NCI-H1694 (cell line): ENCODE measurements at regions not wholly inside any gene's neighbourhood (a gene's known extent, or its start where the extent isn't known, plus 50 kb on each side); places are given as distances from the start of the nearest gene placed in this dataset.
"Not testable (repeated sequence)": the region's sequence is repeated elsewhere in the genome, so short reads cannot be mapped to it uniquely, and the experiment has no call there.

Source experiments
- DNase-seq: peaks from one replicate; lab custom pipeline; 2025; lab: John Stamatoyannopoulos, UW

DNA sequence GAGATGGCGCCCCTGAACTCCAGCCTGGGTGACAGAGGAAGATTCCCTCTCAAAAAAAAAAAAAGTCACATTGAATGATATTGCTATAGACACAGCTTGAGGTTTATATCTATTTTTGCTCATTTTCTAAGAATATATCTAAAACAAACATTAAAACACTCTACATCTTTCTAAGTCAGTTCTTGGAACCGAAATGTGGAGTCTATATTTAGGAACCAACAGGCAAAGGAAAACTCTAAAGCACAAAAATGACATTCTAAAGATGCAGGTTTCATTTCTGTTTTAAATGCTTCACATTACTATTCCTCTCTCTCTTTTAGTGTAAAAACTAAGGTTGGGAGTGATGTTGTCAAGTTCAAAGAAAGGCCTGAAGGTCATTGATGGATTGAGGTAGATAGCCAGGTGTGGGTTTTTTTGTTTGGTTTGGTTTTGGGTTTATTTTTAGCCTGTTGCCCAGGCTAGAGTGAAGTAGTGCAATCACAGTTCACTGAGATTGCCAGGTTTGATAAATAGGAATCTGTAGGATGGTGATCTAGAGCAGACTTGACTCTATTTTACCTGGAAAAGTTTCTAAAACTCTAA lies 194.0 kb upstream of the RBBP8 start:
- no peak for DNase-seq

DNA sequence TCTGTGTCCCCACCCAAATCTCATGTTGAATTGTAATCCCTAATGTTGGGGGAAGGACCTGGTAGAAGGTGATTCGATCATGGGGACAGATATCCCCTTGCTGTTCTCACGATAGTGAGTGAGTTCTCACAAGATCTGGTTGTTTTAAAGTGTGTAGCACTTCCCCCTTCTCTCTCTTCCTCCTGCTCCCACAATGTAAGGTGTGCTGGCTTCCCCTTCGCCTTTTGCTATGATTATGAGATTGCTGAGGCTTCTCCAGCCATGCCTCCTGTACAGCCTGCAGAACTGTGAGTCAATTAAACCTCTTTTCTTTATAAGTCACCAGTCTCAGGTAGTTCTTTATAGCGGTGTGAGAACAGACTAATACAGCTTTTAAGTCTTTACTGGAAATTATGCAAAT lies 193.3 kb upstream of the RBBP8 start:
- DNase-seq, result no peak

DNA sequence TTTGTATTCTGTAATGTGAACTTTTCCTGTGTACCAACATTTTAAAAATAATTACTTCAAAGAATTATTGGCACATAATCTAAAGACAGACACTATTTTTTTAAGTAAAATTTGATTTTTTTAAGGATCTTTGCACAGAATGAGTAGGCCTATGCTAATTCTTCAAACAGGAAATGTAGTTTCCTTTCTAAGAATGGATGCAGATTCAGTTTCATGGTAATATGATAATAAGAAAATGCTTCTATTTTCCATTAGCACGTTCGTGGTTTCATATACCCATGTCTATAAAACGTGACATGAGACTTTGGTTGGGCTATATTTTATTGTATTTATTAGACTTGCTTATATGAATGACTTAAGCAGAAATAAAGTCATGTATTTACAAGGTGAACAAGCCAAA lies 191.8 kb upstream of the RBBP8 start:
- DNase-seq, result no peak

DNA sequence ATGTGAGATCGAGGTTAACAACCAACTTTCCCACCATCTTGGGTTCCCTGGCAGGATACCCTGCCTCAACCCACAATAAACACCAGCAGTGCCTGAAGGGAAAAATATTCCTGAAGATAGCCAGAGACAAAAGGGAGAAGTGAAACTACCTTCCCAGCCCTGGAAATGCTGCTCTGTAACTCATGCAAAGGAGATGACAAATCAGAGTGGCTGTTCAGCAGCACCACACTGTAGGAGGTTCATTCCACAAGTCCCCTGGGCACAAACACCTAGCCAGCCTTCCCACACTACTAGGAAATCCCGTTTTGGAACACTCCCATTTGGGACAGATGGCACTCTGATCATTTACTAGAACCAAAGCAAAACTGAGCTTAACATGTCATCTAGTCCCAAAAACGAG lies 190.7 kb upstream of the RBBP8 start:
- DNase-seq, result peak; percentile 31

DNA sequence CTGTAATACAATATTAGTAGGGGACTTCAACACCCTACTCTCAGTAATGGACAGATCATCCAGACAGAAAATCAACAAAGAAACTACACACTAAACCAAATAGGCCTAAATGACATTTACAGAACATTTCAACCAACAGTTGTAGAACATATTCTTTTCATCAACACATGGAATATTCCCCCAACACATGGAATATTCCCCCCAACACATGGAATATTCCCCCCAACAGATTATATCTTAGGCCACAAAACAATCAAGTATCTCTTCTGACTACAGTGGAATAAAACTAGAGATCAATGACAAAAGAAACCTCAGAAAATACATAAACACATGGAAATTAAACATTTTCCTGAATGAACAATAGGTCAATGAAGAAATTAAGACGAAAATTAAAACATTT lies 187.2 kb upstream of the RBBP8 start:
- no peak for DNase-seq

DNA sequence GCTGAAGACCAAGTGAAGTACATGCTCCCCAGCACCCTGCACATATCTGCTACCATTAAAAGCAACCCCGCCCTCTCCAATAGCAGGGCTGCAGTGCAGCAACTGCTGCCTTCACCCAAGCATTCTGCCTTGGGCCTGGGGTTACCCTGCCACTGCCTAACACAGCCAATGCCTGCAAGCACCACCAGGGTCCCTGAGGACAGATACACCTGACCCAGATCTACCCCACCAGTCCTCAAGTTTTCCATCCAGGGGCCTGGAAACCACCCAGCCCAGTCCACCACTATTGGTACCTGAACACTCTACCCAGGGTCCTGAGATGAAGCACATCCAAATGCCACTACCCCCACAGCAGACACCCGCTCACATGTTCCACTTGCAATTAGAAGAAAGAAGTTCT lies 181.1 kb upstream of the RBBP8 start:
- DNase-seq, result no peak

DNA sequence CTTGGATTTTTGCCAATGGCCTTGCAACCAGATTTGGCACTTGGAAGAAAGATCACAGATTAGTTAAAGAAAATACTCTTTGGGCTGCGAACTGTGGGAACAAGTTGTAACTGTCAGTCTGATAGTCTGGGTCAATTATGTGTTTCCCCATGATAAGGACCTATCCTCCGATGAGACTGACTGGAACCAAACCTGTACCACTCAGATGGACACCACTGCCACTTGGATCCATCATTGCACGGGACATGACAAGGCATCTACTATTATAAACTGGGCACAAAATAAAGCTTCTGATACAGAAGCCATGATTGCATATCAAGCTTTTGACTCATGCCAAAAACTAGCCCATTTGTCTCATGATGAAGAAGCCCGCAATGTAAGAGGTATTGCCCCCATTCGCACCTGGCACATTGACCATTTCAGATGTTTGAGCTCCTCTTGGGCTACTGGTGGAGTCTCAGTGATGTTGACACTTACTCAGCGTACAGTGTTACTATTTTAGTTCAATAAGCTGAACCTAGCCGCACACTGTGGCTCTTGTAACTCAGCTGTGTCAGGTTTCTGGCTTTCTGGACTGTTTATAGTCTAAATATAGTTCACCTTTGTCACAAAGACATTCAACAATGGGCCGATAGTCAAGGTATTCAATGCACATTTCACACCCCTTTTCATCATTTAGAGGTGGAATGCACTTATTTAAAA lies 179.8 kb upstream of the RBBP8 start:
- no peak for DNase-seq

DNA sequence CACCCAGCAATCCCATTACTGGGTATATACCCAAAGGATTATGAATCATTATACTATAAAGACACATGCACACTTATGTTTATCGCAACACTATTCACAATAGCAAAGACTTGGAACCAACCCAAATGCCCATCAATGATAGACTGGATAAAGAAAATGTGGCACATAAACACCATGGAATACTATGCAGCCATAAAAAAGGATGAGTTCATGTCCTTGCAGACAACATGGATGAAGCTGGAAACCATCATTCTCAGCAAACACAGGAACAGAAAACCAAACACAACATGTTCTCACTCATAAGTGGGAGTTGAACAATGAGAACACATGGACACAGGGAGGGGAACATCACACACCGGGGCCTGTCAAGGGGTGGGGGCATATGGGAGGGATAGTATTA lies 169.1 kb upstream of the RBBP8 start:
- not testable (repeated sequence) for DNase-seq

DNA sequence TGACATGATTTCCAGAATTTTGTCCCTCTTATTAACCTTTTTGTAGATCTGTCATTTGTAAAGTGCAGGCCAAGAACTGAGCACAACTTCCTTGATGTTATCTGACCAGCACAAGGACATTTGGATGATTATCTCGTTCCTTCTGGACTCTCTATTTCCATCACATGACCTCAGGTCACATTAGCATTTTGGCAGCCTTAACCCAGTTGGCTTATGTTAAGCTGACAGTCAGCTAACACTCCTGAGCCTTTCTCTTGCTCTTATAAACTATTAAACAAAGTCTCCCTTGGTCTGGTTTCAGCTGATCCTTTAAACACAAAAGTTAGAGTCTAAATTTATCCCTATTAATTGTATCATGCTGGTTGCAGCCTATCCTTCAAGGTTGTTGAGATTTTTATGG lies 167.2 kb upstream of the RBBP8 start:
- no peak for DNase-seq

DNA sequence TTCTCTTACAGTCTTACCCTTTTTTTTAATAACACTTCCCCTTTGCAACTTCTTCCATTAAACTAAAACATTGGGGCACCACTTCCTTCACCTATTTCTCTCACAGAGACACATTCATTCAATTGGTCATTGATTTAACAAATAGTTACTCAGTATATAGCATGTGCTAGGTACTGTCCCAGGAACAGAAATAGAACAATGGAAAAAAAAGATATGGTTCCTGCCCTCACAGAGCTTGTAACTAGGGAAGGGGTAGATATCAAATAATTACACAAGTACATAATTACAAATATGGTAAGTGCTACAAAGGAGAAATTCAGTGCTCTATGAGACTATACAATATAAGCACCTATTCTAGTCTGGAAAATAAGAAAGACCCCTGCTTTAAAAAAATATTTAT lies 165.5 kb upstream of the RBBP8 start:
- DNase-seq, result no peak

DNA sequence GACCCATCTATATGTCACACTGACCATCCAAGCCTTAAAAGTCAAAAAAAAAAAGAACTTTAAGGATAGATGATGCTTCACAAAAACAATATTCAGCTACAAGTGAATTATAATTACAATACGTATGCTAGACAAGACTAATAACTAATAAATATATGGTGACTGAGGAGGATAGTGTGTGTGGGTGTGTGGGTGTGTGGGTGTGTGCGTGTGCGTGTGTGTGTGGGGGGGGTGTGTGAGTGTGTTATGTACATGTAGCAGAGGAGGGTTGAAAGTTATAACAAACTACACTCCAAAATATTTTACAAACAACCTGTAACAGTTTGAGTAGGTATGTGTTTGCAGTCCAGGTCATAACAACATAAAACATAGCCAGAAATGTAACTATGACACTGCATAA lies 159.2 kb upstream of the RBBP8 start:
- DNase-seq, result no peak

DNA sequence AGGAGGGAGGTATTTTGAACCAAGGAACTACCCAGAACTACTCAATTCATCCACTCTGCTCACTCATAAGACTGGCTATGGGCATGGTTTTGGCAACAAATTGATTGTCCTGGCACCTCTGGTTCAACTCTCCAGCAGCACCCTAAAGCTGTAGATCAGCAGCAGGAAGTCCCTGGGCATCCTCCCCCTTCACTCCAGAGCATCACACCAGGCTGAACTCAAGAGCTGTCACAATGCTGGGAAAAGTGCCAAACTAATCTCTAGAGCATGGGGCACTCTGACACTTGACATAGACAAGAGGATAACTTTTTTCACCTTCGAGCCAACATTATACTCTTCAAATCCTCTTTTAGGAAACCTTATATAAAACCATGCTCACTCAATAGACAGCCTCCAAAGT lies 154.1 kb upstream of the RBBP8 start:
- DNase-seq, result peak; percentile 2

DNA sequence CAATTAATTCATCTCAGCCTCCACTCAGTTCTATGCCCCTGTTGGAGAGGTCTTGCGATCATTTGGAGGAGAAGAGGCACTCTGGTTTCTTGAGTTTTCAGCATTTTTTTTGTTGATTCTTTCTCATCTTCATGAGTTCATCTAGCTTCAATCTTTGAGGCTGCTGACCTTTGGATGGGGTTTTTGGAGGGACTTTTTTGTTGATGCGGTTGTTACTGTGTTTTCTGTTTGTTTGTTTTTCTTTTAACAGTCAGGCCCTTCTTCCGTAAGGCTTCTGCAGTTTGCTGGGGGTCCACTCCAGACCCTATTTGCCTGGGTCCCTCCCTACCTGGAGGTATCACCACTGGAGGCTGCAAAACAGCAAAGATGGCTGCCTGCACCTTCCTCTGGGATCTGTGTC lies 149.9 kb upstream of the RBBP8 start:
- no peak for DNase-seq

DNA sequence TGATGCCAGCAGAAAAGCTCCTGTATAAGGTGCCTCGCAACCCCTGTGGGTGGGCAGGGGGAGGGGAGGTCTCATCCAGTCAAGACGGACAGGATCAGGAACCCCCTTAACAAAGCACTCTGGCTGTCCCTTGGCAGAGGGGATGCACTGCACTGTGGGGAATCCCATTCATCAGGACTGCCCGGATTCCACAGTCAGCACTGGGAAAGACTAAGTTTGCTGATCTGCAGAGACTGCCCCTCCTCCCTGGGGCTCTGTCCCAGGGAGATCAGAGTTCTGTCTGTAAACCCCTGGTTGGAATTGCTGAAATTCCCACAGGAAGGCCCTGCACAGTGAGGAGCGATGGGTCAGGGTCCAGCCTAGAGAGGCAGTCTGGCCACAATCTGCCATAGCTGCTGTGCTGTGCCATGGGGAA lies 149.5 kb upstream of the RBBP8 start:
- DNase-seq, result no peak

DNA sequence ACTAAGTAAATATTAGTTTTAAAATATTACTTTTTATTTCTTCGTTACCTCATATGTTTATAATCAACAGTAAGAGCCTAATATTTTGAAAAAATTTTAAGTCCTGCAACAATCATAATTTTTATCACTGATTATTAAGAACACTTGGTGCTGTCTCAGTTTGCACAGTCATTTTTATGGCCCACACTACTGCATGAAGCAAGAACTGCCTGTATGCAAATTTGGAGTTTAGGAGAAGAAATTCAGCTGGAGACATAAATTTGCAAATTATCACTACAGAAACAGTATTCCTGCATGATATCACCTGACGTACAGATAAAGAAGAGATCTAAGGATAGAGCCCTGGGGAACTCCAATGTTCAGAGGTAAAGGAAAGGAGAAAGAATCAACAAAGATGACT lies 144.1 kb upstream of the RBBP8 start:
- no peak for DNase-seq

DNA sequence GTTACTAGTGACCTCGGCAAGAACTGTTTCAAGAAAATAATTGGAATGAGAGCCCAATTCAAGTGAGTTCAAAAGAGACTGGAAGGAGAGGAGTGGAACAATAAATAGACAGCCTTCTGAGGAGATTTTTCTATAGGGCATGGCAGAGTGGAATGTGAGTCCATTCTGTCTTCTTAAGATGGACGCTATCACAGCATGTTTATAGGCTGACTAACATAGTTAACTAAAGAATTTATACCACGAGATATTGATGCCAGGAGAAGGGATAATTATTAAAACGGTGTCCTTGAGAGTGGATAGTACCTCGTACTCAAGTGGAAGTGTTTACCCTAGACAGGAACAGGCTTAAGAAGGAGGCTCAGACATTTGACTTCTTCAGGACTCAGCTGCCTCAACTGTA lies 143.5 kb upstream of the RBBP8 start:
- no peak for DNase-seq

DNA sequence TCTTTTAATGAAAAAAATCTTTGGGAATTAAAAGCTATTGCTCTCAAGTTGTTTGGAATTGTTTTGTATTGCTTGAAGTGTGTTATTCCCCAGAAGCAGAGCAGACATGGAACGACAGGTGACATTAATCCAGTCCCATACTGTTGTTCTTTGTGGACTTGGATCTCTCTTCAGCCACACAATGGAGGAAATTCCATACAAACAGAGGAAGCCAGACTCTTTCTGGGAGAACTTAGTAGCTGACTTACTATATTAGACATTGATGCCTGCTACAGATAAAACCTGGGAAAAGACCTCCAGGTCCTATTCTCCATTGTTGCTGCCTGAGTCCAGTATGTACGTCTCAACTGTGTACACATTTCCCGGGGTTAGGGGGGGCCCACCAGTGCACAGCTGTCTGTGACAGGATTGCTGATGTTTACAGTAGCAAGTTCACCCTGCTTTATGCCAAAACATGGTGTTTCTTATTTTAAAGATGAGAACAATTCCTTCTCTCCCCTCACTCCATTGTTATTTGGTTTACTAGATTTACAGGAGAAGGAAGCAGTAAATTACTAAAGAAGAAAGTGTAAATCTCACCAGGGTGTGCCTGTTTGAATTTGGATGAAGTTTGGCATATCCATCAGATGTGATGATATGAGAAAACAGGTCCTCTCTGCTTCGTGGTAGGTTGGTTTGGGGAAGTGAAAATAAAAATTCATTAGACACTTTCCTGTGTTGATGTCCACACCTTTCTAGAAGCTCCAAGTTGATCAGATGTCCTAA lies 142.4 kb upstream of the RBBP8 start:
- no peak for DNase-seq

DNA sequence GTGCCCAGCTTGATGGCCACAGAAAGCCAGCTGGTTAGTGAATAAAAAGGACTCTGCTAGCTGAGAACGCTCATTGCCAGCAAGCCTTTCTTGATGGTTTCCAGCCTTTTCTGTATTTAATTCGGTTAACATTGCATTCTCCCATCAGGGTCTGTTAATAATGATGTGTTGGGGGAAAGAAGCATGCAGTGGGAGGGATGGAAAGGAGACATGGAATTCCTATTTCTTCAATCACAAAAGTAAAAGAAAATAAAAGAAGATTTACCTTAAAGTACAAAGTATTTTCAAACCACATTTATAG lies 141.9 kb upstream of the RBBP8 start:
- DNase-seq, result no peak

DNA sequence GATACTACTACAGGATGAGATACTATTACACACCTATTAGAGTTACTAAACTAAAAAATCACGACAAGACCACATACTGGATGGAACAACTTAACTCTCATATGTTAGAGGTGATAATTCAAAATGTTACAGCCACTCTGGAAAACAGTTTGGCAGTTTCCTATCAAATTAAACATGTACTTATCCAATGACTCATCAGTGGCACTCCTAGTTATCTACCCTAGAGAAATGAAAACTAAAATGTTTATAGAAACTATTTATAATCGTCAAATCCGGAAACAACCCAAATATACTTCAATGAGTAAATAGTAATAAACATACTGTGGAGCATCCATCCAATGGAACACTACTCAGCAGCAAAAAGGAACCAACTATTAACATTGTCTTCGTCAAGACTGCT lies 137.0 kb upstream of the RBBP8 start:
- no peak for DNase-seq

DNA sequence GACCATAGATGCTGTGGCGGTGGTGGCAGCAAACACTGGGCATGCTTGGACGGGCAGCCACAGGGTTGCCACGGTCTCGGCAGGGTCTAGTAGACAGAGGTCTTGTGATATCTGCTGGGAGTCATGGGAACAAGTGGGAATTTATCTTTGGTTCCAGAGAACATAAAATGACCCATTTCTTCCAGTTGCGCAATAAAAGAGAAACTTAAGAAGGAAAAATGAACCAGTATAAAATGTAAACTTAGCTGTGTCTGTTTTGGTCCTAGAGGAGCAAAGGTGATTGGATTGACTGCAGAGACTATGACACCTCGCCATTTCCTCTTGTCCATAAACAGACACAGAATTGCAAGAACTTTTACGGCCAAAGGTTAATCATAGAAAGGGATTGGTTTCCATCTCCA lies 132.6 kb upstream of the RBBP8 start:
- no peak for DNase-seq

DNA sequence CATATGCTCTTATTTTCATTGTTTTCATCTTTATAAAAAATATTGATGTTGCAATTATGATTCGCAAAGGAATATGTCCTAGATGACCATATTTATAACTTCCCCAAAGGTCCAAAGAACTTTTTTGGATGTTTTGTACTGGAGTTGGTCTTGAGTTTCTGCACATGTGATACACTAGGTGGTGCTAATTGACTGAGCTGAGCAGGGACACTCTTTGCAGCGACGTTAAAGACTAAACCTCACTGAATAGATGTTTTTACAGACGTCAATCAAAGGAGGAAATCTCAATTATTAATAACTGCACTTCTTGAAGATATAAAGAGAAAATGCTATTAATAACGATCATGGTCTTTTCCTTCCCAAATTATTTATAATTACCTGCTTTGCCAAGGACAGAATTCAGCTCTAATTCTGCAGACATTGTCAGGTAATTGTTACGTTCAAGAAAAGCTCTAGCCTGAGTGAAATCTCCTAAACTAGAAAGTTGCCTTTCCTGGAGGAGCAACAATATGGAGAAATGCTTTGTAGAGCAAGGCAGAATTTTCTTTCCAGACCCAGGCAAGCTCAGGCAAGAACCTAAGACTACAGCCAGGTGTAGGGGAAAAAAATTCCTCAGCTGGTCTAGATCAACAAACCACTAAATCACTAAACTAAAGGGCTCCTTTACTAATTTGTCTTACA lies 119.3 kb upstream of the RBBP8 start:
- DNase-seq, result peak; percentile 8

DNA sequence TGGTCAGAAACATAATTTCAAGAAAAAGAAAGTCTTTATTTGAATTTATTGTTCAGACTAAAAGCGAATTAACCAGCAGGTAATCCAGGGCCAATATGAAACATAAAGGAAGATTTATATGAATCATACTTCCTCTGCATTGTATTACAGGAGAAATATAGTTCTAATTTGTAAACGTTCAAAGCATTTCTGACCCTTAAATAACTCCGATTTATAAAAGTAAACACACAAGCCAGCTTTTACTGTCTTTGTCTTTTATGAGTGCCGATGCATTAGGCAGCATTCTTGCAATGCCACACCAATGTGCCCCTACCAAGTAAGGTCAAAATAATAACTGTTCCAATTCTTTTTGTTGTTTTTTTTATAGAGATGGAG lies 118.8 kb upstream of the RBBP8 start:
- DNase-seq, result no peak
